ENCODE measurements at regions not wholly inside any gene's neighbourhood (a gene's known extent, or its start where the extent isn't known, plus 50 kb on each side); places are given as distances from the start of the nearest gene placed in this dataset.
"Not testable (repeated sequence)": the region's sequence is repeated elsewhere in the genome, so short reads cannot be mapped to it uniquely, and the experiment has no call there.

DNA sequence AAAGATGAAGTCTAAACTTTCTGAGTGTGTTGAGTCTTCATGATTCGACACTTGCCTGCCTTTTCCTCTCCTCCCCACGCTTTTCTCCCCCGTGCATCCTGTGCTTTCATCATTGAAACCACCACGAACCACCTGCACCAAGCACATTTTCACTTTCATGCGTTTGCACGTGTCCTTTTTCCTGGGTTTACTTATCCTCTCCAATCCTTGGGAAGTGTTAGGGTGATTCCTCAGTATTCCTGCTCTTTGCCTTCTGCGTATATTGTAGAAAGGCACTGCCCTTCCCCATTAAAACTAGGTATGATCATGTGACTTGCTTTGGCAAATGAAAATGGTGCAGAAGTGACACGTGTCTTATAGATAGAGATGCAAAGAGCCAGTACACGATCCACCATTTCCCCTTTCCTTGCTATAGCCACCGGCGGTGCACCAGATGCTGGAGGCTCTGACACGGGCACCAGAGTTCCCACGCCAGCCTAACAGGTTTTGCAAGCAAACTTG is 106.6 kb downstream of the BRMS1L start:
- peak; percentile 41 to 43 for DNase-seq

DNA sequence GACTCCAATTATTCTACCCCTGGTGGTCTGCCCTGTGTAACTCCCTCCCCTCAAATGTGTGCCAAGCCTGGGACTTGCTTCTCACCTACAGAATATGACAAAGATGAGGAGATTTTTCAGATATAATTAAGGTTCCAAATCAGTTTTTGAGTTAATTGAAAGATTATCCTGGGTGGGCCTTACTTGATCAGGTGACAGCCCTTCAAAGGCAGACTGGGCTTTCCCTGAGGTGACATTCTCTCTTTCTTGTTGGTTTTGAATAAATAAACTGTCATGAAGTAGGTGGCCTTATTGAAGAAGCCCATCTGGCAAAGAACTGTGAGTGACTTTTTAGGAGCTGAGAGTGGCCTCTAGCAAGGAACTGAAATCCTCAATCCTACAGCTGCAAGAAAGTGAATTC is 106.0 kb downstream of the BRMS1L start:
- DNase-seq, result no peak

DNA sequence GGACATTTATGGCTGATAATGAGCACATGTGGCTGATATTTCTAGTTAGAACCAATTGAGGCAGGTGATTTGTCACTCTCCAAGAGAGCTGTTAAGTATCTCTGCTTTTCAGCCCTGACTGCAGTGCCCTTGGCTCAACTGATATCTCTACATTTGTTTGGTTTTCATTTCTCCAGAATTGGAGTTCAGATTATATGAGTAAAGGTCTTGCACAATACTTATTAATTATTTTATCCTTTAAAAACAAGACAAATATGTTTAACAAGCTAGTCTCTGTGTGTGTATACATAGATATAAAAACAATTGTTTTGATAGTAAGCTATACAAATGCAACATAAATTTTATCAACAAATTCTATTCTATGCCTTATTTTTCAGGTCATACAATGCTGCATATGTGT is 105.2 kb downstream of the BRMS1L start:
- no peak for DNase-seq

DNA sequence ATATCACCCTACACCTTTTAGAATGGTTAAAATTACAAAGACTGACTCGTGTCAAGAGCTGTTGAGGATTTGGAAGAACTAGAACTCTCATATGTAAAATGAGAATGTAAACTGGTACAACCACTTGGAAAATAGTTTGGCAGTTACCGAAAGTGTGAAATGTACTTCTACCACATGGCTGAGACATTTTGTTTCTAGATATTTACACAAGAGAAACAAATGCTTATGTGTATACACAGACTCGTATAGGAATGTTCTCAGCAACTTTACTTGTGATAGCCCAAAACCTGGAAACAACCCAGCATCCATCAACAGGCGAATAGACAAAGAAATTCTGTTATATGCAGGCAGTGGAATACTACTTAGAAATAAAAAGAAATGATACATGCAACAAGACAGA is 103.0 kb downstream of the BRMS1L start:
- no peak for DNase-seq

DNA sequence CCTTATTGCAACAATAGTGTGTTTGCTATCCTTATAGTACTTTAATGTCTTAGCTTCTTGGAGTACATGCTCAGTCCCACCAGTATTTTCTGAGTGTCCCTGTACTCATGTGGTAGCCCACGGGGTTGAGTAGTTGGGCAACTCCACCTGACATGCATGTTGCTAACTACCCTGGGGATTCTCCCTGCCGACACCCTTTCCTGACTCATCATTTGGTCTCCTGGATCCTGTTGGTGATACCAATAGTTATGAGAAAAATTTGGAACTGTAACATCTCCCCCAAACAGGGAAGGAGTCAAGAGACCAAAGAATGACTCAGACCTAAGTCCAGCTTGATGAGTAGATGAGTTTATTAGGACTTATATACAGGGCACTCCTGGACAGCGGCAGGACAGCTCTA is 101.6 kb downstream of the BRMS1L start:
- DNase-seq, result no peak

DNA sequence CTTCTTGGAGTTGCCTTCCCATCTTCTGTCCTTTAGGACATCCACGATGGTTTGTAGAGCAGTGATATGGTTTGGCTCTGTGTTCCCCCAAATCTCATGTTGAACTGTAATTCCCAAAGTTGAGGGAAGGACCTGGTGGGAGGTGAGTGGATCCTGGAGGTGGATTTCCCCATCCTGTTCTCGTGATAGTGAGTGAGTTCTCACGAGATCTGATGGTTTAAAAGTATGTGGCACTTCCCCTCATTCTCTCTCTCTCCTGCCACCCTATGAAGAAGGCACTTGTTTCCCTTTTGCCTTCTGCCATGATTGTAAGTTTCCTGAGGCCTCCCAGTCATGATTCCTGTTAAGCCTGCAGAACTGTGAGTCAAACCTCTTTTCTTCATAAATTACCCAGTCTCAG is 99.2 kb downstream of the BRMS1L start:
- no peak for DNase-seq

DNA sequence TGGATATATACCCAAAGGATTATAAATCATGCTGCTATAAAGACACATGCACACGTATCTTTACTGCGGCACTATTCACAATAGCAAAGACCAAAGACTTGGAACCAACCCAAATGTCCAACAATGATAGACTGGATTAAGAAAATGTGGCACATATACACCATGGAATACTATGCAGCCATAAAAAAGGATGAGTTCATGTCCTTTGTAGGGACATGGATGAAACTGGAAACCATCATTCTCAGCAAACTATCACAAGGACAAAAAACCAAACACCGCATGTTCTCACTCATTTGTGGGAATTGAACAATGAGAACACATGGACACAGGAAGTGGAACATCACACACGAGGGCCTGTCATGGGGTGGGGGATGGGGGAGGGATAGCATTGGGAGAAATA is 96.5 kb downstream of the BRMS1L start:
- not testable (repeated sequence) for DNase-seq

DNA sequence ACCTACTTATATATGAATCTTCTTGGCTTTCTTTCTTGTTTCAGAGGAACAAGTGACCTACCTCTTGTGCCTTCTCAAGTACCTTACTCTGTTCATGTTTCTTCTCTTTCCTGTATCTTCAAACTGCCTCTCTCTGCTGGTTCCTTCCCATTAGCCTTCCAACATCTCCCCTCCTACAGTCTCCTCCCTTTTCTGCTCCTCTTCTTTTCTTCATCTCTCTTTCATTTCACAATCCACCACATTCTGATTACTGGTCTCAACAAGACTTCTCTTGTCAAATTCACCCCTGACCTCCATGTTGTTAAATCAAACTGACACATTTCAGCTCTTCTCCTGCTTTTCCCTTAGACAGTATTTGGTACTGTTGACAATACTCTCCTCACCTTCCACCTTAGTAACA is 95.6 kb downstream of the BRMS1L start:
- no peak for DNase-seq

Data from stimulated activated CD4-positive, alpha-beta T cell treated with anti-CD3 and anti-CD28 coated beads, Interleukin-2, amount 100 ng/mL, for 24 hours (primary cell).